Femur (tissue), 1 donor: ENCODE measurements at regions not wholly inside any gene's neighbourhood (a gene's known extent, or its start where the extent isn't known, plus 50 kb on each side); places are given as distances from the start of the nearest gene placed in this dataset.
"Not testable (repeated sequence)": the region's sequence is repeated elsewhere in the genome, so short reads cannot be mapped to it uniquely, and the experiment has no call there.

Experiments used
- DNase-seq: peaks from one replicate; pipeline ENCODE4 v3.0.0-alpha.2; 2017

- DNase-seq, result peak; percentile 12
Measured at GRCh38 chr20:58579069-58579818, 64.0 kb upstream of the APCDD1L start.

GRCh38 chr20:58577871-58578598 is 62.8 kb upstream of the APCDD1L start:
- DNase-seq, result peak; percentile 13

- peak; percentile 11 for DNase-seq
Measured at GRCh38 chr20:58577139-58577806, 62.1 kb upstream of the APCDD1L start.

GRCh38 chr20:58576603-58576970 is 61.4 kb upstream of the APCDD1L start:
- peak; percentile 10 for DNase-seq

DNA sequence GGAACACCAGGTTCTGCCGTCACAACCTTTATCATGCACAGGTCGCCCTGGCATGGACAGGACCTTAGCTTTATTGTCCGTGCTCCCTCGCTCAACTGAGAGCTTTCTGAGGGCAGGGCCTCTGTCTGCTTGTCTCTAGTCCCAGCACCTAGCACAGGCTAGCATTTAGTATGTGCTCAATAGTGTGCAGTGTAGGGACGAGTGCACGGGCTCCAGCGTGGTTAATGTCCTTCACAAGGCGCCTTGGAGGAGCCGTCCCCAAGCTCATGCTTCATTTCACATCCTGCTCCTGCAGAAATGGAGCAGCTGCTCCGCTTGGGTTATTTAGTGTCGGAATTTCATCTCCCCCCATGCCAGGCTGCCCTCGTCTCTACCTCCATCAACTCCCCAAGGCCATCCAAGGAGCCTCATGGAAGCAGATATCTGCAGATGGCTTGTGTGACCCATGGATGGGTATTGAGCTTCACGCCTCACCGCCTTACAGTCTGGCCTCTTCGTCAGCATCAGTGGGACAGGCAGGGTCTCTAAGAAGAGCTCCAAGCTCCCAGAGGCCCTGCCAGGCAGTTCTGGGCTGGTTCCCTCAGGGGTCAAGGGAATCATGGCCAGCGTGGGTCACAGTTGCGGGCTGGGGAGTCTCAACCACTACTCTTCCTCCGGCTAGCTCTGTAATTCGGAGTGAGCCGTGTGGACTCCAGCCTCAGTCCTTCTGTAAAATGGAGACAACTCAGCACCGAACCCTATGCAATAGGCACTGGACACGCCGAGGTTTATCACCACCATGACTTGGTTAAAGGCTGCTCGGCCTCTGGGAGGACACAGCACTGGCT is 60.8 kb upstream of the APCDD1L start:
- peak; percentile 15 for DNase-seq

DNA sequence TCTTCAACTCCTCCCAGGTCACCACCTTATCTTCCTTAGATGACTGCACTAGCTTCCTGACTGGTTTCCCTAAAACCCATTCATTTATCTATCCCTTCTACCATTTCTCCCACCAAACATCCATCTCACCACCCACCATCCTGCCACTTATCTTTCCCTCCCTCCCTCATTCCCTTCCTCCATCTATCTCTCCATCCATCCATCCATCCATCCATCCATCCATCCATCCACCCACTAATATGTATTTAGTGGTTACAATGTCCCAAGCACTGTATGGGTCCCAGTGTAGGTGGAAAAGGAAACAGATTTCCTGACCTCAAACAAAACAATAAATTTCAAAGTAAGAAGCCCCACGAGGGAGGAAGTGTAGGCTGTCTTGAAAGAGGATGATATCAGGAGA is 59.3 kb upstream of the APCDD1L start:
- DNase-seq, result no peak

DNA sequence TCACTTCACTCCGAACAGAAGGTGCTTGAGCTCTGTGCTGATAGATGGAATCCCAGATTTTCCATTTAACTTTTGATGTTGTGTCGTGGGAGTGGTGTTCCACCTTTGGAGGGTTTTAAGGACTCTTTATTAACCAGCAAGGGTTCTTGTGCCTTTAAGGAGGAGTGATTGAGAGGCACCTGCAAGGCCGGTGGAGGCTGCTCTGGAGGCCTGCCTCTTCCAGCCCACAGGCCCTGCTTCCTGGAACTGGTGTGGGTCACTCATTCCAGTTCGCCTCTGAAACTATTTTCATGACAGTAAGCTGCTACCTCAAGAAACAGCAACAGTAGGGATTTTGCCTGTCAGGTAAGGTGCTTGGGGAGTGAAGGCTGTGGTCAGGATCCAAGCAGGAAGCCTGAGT is 58.8 kb upstream of the APCDD1L start:
- DNase-seq, result peak; percentile 13

DNA sequence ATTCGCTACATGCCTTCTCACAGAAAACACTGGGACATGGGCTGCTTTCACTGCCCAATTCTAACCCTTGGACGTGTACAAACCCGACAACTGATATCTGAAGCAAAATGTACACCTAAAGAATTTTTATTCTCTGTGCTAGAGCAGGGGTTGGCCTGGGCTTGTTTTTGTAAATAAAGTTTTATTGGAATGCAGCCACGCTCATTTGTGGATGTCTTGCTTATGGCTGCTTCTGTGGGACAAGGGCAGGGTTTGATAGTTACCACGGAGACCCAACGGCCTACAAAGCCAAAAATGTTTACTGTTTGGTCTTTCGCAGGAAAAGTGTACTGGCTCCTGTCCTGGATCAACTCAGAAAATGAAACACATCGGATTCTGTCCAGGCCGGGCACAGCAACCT is 58.1 kb upstream of the APCDD1L start:
- DNase-seq, result peak; percentile 14

DNA sequence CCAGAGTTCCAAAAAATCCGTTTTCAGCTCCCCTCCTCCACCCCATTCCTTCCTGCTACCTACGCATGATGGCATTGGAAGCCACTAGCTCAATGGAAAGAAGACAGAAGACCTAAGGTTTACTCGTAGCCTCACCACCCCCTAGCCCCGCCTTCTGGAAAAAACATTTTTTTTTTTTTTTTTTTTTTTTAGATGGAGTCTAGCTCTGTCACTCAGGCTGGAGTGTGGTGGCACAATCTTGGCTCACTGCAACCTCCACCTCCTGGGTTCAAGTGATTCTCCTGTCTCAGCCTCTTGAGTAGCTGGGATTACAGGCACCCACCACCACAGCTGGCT is 57.2 kb upstream of the APCDD1L start:
- not testable (repeated sequence) for DNase-seq

GRCh38 chr20:58571693-58572427 is 56.7 kb upstream of the APCDD1L start:
- DNase-seq, result peak; percentile 56

- no peak for DNase-seq
Measured at GRCh38 chr20:58571356-58571692, 56.1 kb upstream of the APCDD1L start.

GRCh38 chr20:58570204-58570859 is 55.1 kb upstream of the APCDD1L start:
- DNase-seq, result no peak

GRCh38 chr20:58569241-58570125 is 54.3 kb upstream of the APCDD1L start:
- DNase-seq, result peak; percentile 44

- DNase-seq, result peak; percentile 65
Measured at GRCh38 chr20:58568483-58569240, 53.5 kb upstream of the APCDD1L start.

- DNase-seq, result peak; percentile 35
Measured at GRCh38 chr20:58568126-58568482, 52.9 kb upstream of the APCDD1L start.

DNA sequence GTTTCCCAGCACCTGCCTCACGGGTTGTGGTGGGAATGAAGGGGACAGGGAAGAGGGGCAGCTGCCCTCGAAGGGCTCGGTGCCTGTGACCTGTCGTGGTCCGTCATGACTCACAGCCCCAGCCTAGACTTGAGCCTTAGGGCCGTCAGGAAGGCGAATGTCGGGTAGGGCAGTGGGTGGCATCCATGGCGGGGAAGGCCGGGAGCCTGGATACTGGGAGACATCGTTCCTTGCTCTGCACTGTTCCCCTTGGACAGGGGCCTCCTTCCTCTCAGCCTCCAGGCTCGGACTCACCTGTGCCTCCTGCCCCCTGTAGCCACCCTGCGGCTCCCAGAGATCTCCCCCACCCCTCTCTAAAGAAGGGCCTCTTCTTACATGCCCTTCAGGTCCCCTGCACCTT is 52.2 kb upstream of the APCDD1L start:
- peak; percentile 13 for DNase-seq

DNA sequence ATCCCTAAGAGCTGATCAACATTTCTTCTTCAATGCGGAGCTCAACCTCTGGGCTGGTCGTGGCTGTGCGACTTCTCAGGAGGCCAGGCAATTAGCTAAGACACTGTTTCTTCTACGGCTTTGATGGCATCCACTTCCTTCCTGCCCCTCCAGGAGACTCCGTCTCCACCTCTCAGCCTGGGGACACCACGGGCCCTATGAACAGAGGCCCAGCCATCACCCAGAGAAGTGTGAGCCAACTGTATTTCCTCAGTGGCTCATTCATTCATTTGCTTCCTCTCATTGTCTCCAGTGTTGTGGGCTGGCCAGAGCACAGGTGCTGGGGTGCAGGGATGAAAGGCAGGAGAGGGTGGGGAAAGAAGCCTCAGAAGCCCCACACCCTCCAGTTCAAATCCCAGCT is 51.8 kb upstream of the APCDD1L start:
- peak; percentile 8 for DNase-seq

DNA sequence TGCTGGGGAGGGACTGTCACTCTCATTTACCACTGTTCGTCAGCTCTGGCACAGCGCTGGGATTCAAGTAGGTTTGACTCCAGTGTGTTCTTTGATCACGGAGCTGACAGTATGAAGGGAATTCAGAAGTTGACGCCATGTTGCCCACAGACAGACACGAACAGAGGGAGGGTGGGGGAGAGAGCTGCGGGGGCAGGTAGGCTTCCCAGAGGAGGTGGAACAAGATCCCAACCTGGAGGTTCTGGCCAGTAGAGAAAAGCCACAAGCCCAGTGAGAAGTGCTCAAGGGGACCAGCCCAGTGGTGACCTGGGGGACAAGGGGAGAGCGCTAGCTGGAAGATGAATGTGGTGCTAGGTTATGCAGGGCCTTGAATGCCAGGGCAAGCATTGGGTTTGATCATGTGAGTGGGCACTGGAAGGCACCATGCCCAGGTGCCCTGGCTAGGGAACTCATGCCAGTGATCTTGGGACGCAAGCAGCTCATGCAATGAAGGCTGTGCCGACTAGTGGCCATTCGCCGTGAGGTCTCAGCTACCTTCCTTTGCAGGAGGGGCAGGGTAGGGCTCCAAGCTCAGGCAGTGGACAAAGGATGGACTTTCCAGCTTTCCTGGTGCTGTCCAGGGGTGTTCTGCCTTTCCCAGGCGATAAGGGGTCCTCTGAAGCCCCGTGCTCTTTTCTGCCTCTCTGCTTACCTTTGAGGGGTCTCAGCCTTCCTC is 50.4 kb upstream of the APCDD1L start:
- DNase-seq, result peak; percentile 12
